A549 (cell line): ENCODE measurements at regions not wholly inside any gene's neighbourhood (a gene's known extent, or its start where the extent isn't known, plus 50 kb on each side); places are given as distances from the start of the nearest gene placed in this dataset.

Source experiments
- MYC ChIP-seq: IDR thresholded peaks from 2 replicates; pipeline ENCODE4 v1.6.1; 2012; ENCODE audit warnings: mild to moderate bottlenecking, inconsistent platforms, low read length, improper control_type of control experiment, borderline replicate concordance
- POLR2A ChIP-seq: IDR thresholded peaks from 2 replicates; pipeline ENCODE4 v1.6.1; 2012; ENCODE audit warnings: mild to moderate bottlenecking, low read length
- SMC3 ChIP-seq: fragments of >200 bp; sonication (Bioruptor Twin); formaldehyde crosslinking; IDR thresholded peaks from 3 replicates; pipeline ENCODE4 v1.6.1; 2018; ENCODE audit warnings: inconsistent platforms
- TF ChIP-seq, protein P1 (sequence below): fragments of >200 bp; sonication (Bioruptor Twin); formaldehyde crosslinking; IDR thresholded peaks from 3 replicates; pipeline ENCODE4 v1.5.1; 2016
- TF ChIP-seq, protein P2 (sequence below): fragments of 200-600 bp; sonication (generic); IDR thresholded peaks from 2 replicates; pipeline ENCODE4 v1.6.1; 2016; ENCODE audit warnings: antibody characterized with exemption, mild to moderate bottlenecking, moderate library complexity

DNA sequence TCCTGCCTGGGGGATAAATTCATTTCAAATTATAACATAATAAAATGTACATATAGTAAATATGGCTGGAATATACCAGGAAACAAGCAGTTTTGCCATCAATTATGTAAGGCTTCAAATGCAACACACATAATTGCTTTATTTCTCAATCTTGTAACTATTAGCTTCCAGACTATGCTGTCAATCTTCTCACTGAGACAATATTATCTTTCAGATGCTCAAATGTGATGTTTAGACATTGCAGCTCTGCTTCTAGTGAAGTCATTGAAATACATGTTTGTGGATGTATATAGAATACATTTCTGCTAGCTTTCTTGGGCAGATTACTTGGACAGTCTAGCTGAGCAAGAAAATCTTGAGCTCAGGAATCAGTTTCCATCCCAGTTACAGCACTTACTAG lies 454.4 kb downstream of the TDRD3 start:
- TF ChIP-seq POLR2A (no peak), MYC (no peak), SMC3 (no peak)
- TF ChIP-seq, protein P1, sequence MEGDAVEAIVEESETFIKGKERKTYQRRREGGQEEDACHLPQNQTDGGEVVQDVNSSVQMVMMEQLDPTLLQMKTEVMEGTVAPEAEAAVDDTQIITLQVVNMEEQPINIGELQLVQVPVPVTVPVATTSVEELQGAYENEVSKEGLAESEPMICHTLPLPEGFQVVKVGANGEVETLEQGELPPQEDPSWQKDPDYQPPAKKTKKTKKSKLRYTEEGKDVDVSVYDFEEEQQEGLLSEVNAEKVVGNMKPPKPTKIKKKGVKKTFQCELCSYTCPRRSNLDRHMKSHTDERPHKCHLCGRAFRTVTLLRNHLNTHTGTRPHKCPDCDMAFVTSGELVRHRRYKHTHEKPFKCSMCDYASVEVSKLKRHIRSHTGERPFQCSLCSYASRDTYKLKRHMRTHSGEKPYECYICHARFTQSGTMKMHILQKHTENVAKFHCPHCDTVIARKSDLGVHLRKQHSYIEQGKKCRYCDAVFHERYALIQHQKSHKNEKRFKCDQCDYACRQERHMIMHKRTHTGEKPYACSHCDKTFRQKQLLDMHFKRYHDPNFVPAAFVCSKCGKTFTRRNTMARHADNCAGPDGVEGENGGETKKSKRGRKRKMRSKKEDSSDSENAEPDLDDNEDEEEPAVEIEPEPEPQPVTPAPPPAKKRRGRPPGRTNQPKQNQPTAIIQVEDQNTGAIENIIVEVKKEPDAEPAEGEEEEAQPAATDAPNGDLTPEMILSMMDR: no peak
- TF ChIP-seq, protein P2, sequence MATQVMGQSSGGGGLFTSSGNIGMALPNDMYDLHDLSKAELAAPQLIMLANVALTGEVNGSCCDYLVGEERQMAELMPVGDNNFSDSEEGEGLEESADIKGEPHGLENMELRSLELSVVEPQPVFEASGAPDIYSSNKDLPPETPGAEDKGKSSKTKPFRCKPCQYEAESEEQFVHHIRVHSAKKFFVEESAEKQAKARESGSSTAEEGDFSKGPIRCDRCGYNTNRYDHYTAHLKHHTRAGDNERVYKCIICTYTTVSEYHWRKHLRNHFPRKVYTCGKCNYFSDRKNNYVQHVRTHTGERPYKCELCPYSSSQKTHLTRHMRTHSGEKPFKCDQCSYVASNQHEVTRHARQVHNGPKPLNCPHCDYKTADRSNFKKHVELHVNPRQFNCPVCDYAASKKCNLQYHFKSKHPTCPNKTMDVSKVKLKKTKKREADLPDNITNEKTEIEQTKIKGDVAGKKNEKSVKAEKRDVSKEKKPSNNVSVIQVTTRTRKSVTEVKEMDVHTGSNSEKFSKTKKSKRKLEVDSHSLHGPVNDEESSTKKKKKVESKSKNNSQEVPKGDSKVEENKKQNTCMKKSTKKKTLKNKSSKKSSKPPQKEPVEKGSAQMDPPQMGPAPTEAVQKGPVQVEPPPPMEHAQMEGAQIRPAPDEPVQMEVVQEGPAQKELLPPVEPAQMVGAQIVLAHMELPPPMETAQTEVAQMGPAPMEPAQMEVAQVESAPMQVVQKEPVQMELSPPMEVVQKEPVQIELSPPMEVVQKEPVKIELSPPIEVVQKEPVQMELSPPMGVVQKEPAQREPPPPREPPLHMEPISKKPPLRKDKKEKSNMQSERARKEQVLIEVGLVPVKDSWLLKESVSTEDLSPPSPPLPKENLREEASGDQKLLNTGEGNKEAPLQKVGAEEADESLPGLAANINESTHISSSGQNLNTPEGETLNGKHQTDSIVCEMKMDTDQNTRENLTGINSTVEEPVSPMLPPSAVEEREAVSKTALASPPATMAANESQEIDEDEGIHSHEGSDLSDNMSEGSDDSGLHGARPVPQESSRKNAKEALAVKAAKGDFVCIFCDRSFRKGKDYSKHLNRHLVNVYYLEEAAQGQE: no peak
